ENCODE measurements at regions not wholly inside any gene's neighbourhood (a gene's known extent, or its start where the extent isn't known, plus 50 kb on each side); places are given as distances from the start of the nearest gene placed in this dataset.

GRCh38 chr15:81491414-81492096 lies 117.5 kb upstream of the TMC3 start:
- Histone ChIP-seq H3K4me1 (no peaks in the 10 kb centered on the region), H3K9me3 (no peaks in the 10 kb centered on the region), H3K27me3 (no peaks in the 10 kb centered on the region), H3K36me3 (no peaks in the 10 kb centered on the region), H3K4me3 (ENCODE audit: low read depth, low read length) (no peak overlapping the region)
- DNase-seq: no peak
- no peak for TF ChIP-seq CTCF (IDR thresholded peaks at IDR 0.05; ENCODE audit: low read depth, low read length)

GRCh38 chr15:81485806-81486205 lies 111.8 kb upstream of the TMC3 start:
- no peaks in the 10 kb centered on the region for H3K27me3 ChIP-seq
- no peaks in the 10 kb centered on the region for H3K36me3 ChIP-seq
- no peak overlapping the region for H3K4me3 ChIP-seq (ENCODE audit: low read depth, low read length)
- peaks cover 2% of the 10 kb centered on the region; the same call in 1 of the 2 replicates for H3K4me1 ChIP-seq
- DNase-seq: peak; percentile 34
- TF ChIP-seq CTCF (IDR thresholded peaks at IDR 0.05; ENCODE audit: low read depth, low read length): no peak
- no peaks in the 10 kb centered on the region for H3K9me3 ChIP-seq

- DNase-seq: no peak
- Histone ChIP-seq H3K36me3 (no peaks in the 10 kb centered on the region), H3K9me3 (no peaks in the 10 kb centered on the region), H3K4me1 (peaks cover 4% of the 10 kb centered on the region; the same call in 1 of the 2 replicates), H3K27me3 (no peaks in the 10 kb centered on the region), H3K4me3 (ENCODE audit: low read depth, low read length) (no peak overlapping the region)
- TF ChIP-seq CTCF (IDR thresholded peaks at IDR 0.05; ENCODE audit: low read depth, low read length): no peak
These were observed 110.3 kb upstream of the TMC3 start for GRCh38 chr15:81484086-81484955.

- TF ChIP-seq CTCF (IDR thresholded peaks at IDR 0.05; ENCODE audit: low read depth, low read length): no peak
- Histone ChIP-seq H3K36me3 (no peaks in the 10 kb centered on the region), H3K4me1 (peaks cover 4% of the 10 kb centered on the region; the same call in 1 of the 2 replicates), H3K27me3 (no peaks in the 10 kb centered on the region), H3K4me3 (ENCODE audit: low read depth, low read length) (no peak overlapping the region), H3K9me3 (no peaks in the 10 kb centered on the region)
- DNase-seq: no peak
These were observed 109.5 kb upstream of the TMC3 start for GRCh38 chr15:81483496-81483895.

- DNase-seq: no peak
- H3K4me1 ChIP-seq: peaks cover 4% of the 10 kb centered on the region; the same call in 1 of the 2 replicates
- H3K36me3 ChIP-seq: no peaks in the 10 kb centered on the region
- no peak overlapping the region for H3K4me3 ChIP-seq (ENCODE audit: low read depth, low read length)
- no peaks in the 10 kb centered on the region for H3K27me3 ChIP-seq
- no peaks in the 10 kb centered on the region for H3K9me3 ChIP-seq
- TF ChIP-seq CTCF (IDR thresholded peaks at IDR 0.05; ENCODE audit: low read depth, low read length): no peak
These were observed 107.3 kb upstream of the TMC3 start for GRCh38 chr15:81481346-81481745.

GRCh38 chr15:81480645-81481053 lies 106.6 kb upstream of the TMC3 start:
- Histone ChIP-seq H3K4me1 (peaks cover 4% of the 10 kb centered on the region; the same call in 1 of the 2 replicates), H3K27me3 (no peaks in the 10 kb centered on the region), H3K9me3 (no peaks in the 10 kb centered on the region), H3K4me3 (ENCODE audit: low read depth, low read length) (no peak overlapping the region), H3K36me3 (no peaks in the 10 kb centered on the region)
- peak; percentile 54 for DNase-seq
- TF ChIP-seq CTCF (IDR thresholded peaks at IDR 0.05; ENCODE audit: low read depth, low read length): peak; percentile 74
